HG02852 (cell line): ENCODE measurements at regions not wholly inside any gene's neighbourhood (a gene's known extent, or its start where the extent isn't known, plus 50 kb on each side); places are given as distances from the start of the nearest gene placed in this dataset.

Experiments
- ATAC-seq: cut with Tn5 transposase; IDR thresholded peaks from one replicate; pipeline ENCODE4 v1.9.1; 2021; ENCODE audit warnings: mild to moderate bottlenecking, moderate library complexity; ENCODE audit not compliant: unreplicated experiment

- ATAC-seq: no peak
Observed at GRCh38 chr18:67621049-67621713, 104.7 kb upstream of the DSEL start.

DNA sequence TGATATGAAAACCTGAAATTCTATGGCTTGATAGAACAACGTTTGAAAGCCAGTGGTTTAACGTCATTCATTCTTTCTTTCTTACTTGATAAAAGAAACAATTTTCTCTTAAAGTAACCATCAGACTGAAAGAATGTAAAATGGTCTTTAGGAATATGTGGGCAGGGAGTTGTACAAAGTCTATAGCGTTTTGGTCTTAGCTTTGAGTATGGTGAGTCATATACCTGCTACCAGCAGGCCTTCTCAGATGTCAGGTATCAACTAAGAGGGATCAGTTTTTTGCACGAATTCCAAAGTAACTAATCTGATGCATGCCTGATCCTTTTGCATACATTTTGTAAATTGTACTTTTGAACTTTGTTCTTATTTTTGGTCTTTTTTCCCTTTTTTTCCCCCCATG is 101.5 kb upstream of the DSEL start:
- no peak for ATAC-seq

GRCh38 chr18:67615876-67616275 is 99.4 kb upstream of the DSEL start:
- ATAC-seq: no peak

DNA sequence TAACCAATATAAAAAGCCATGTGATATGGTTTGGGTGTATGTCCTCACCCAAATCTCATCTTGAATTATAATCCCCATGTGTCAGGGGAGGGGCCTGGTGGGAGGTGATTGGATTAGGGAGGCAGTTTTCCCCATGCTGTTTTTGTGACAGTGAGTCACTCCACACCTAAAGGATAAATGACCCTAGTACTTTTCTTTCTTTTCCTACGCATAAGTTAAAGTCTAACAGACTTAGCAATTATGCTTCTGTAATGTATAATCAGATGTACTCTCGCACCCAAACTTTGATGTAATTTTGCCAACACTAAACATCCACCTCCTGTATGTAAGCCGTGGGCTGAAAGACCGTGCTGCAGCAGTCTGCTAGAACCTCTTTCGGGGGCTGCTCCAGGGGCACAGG is 97.2 kb upstream of the DSEL start:
- ATAC-seq: no peak

- ATAC-seq: no peak
Observed at GRCh38 chr18:67612281-67612680, 95.8 kb upstream of the DSEL start.

DNA sequence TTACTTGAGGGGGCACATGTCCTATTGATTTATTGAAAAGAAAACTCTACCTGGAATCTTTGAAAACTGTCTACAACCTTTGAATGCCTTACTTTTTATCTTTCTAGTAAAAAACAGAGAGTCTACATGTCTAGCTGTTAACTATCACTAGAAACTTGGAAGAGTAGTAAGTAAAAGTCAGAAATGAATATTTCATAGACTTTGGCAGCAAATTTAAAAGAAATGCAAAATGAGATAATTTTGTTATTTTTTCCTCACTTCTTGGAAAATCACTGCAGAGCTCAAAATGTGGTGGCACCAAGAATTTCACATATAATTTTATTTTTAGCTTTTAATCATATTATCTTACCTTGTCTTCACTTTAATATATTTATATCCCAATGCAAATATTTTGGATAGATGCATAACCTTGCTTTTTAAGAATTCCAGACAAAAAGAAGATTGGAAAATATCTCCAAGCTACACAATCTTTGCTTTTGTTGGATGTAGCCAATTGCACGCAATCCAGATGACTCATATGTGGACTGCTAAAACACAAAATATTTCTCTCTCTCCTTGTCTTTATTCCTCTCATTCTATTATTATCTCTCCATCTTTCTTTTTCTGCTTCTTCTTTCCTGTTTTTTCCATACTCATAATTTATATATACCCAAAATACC is 92.2 kb upstream of the DSEL start:
- no peak for ATAC-seq

GRCh38 chr18:67608191-67608590 is 91.7 kb upstream of the DSEL start:
- no peak for ATAC-seq

- ATAC-seq: no peak
Observed at GRCh38 chr18:67600181-67601180, 84.0 kb upstream of the DSEL start.

DNA sequence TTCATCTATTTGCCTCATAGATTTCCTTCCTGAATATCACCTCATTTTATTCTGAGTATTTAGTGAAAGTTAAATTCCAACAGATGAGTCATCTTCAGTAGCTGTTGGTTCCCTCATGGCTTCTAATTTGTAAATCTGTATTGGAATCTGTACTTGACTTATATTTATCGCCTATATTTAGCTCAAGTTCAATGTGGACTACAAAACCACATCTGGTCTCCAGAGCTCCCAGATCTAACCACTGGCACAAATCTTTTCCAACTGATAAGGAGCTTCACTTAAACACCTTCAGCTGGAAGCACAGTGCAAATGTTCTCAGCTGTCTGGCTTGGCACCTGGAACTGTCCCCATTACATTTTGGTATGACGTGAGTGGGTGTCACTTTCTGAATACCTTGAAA is 82.8 kb upstream of the DSEL start:
- ATAC-seq: no peak

- ATAC-seq: no peak
Observed at GRCh38 chr18:67597759-67598158, 81.2 kb upstream of the DSEL start.

- ATAC-seq: no peak
Observed at GRCh38 chr18:67596003-67596402, 79.5 kb upstream of the DSEL start.

GRCh38 chr18:67590571-67591141 is 74.1 kb upstream of the DSEL start:
- ATAC-seq: no peak

DNA sequence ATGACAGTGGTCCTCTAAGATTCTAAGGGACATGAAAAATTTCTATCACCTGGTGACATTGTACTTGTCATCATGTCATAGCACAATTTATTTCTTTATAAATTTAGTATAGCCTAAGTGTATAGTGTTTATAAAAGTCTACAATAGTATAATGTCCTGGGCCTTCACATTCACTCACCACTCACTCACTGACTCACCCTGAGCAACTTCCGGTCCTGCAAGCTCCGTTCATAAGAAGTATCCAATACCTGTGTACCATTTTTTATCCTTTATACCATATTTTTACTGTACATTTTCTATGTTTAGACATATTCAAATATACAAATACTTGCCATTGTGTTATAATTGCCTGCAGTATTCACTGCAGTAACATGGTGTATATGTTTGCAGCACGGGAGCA is 72.8 kb upstream of the DSEL start:
- no peak for ATAC-seq

- no peak for ATAC-seq
Observed at GRCh38 chr18:67586101-67586500, 69.6 kb upstream of the DSEL start.

- ATAC-seq: no peak
Observed at GRCh38 chr18:67583621-67584020, 67.1 kb upstream of the DSEL start.

DNA sequence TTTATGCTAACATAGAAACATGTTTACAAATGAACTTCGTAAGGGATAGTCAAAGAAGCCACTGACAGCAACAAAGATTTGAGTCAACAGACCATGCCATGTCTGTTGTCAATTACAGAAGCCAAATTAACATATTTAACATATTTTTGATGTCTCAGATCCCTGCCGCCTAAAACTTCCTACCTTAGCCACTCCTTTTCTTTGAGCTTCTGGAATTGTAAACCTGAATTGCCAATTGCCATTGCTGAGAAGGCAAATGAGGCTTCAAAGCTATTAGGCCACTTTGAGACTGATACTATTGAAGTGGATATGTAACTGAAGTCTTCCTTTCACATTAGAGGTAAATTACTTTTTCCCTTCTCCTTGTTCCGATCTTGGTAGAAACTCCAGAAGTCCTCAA is 66.0 kb upstream of the DSEL start:
- no peak for ATAC-seq

DNA sequence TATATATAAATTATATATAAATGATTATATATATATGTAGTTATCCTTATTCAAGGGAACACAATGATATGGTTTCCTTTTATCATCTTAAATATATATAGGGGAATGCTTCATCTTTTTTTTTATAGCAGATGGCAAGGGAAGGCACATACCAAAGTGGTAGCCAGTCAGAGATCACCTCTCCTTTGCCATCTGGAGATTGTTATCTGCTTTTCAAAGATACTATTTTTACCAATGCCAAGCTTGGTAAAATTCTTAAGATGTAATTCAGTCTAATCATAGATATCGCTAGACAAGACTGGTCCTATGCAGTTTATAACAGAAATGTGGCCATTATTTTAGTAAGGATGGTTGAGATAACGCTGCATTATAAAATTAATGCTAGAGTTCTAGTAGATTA is 64.7 kb upstream of the DSEL start:
- no peak for ATAC-seq

DNA sequence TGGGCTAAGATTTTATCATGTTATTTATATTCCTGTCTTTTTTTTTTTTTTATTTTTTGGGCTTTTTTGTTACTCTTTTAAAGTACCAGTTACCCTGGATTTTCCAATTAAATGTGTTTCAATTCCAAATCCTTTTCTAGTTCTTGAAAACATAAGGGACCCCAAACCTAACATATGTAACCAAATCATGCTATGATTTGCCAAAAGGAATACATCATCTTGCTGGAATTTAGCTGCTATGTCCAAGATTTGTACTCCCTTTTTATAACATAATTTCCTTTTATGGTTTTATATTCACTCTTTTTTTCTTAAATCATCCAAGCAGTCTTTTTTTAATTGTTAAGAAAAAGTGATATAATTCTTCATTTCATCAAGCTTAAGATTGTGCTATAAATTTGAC is 60.9 kb upstream of the DSEL start:
- no peak for ATAC-seq

DNA sequence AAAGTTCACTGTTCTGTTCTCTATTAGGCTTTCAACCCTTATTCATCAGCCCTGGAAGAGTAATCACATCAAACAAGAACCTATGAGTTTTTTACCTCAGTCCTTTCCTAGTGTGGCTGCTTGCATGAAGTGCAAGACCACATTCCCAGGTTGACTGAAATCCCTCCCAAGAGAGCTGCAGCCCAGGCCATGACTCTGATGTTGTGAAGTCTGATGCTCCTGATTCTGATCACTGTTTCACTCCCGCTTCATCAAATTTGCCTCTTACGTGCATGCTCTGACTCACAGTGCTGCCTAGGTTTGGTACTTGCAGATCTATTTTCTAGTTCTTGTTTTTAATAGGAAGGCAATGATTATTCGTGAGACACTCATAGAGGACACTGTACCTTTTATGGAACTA is 58.2 kb upstream of the DSEL start:
- ATAC-seq: no peak

- no peak for ATAC-seq
Observed at GRCh38 chr18:67568166-67568565, 51.6 kb upstream of the DSEL start.
